Astrocyte (in vitro differentiated cells and primary cell): ENCODE measurements at regions not wholly inside any gene's neighbourhood (a gene's known extent, or its start where the extent isn't known, plus 50 kb on each side); places are given as distances from the start of the nearest gene placed in this dataset.
A peak's percentile ranks its signal among the peaks of the same experiment; 100 is the strongest.

Experiments
- DNase-seq: peaks from one replicate; pipeline ENCODE4 v3.0.0-alpha.2; 2010; ENCODE audit warnings: low read depth
- FAIRE-seq: peaks from 2 replicates; lab custom pipeline; 2011; peaks lifted over from hg19 to GRCh38; lab: Jason Lieb, UNC
- H2AFZ ChIP-seq: 2 replicates; pipeline ENCODE4 v1.6.0; 2012; ENCODE audit warnings: low read depth, low read length, inconsistent platforms
- H3K27ac ChIP-seq: 2 replicates; pipeline ENCODE4 v1.5.1; 2011; ENCODE audit warnings: low read depth, low read length, inconsistent platforms
- H3K27me3 ChIP-seq: 2 replicates; pipeline ENCODE4 v1.6.0; 2011; ENCODE audit warnings: low read length, inconsistent platforms; ENCODE audit not compliant: insufficient read depth
- H3K36me3 ChIP-seq: 2 replicates; pipeline ENCODE4 v1.5.1; 2011; ENCODE audit warnings: low read length, inconsistent platforms; ENCODE audit not compliant: insufficient read depth
- H3K4me1 ChIP-seq: 2 replicates; pipeline ENCODE4 v1.5.1; 2011; ENCODE audit warnings: low read length, inconsistent platforms; ENCODE audit not compliant: insufficient read depth
- H3K4me2 ChIP-seq: 2 replicates; pipeline ENCODE4 v1.6.0; 2012; ENCODE audit warnings: low read length, inconsistent platforms
- H3K4me3 ChIP-seq: 2 replicates; pipeline ENCODE4 v1.5.1; 2011; ENCODE audit warnings: low read depth, mild to moderate bottlenecking, low read length, inconsistent platforms; ENCODE audit not compliant: insufficient read depth
- H3K79me2 ChIP-seq: 2 replicates; pipeline ENCODE4 v1.6.0; 2012; ENCODE audit warnings: mild to moderate bottlenecking, low read length, inconsistent platforms; ENCODE audit not compliant: insufficient read depth
- H3K9ac ChIP-seq: 2 replicates; pipeline ENCODE4 v1.6.0; 2012; ENCODE audit warnings: mild to moderate bottlenecking, low read length, inconsistent platforms
- H3K9me3 ChIP-seq: 2 replicates; pipeline ENCODE4 v1.5.1; 2012; ENCODE audit warnings: low read depth, mild to moderate bottlenecking, low read length, inconsistent platforms; ENCODE audit not compliant: insufficient read depth
- H4K20me1 ChIP-seq: 2 replicates; pipeline ENCODE4 v1.6.0; 2012; ENCODE audit warnings: low read length, inconsistent platforms; ENCODE audit not compliant: insufficient read depth
- H3K27ac Mint-ChIP-seq: one replicate; pipeline ENCODE4 v1.8.0; 2021; ENCODE audit warnings: mild to moderate bottlenecking, mixed read lengths; ENCODE audit not compliant: unreplicated experiment
- H3K27me3 Mint-ChIP-seq: one replicate; pipeline ENCODE4 v1.8.0; 2021; ENCODE audit warnings: low read depth, mixed read lengths; ENCODE audit not compliant: unreplicated experiment
- H3K36me3 Mint-ChIP-seq: one replicate; pipeline ENCODE4 v1.8.0; 2021; ENCODE audit warnings: low read depth, mixed read lengths; ENCODE audit not compliant: unreplicated experiment
- H3K4me1 Mint-ChIP-seq: one replicate; pipeline ENCODE4 v1.8.0; 2021; ENCODE audit warnings: low read depth, mixed read lengths; ENCODE audit not compliant: unreplicated experiment
- H3K4me3 Mint-ChIP-seq: one replicate; pipeline ENCODE4 v1.8.0; 2021; ENCODE audit warnings: mild to moderate bottlenecking, moderate library complexity, mixed read lengths; ENCODE audit not compliant: unreplicated experiment
- H3K9me3 Mint-ChIP-seq: one replicate; pipeline ENCODE4 v1.8.0; 2021; ENCODE audit warnings: mild to moderate bottlenecking, mixed read lengths; ENCODE audit not compliant: unreplicated experiment
- EZH2 ChIP-seq: IDR thresholded peaks from 2 replicates; pipeline ENCODE4 v1.6.1; 2012; ENCODE audit warnings: mild to moderate bottlenecking, low read length, inconsistent platforms; ENCODE audit not compliant: insufficient read depth
- TF ChIP-seq, protein P1 (sequence below): IDR thresholded peaks from 2 replicates; pipeline ENCODE4 v1.5.1; 2011; ENCODE audit warnings: low read depth, mild to moderate bottlenecking, inconsistent platforms, low read length, moderate library complexity; ENCODE audit not compliant: insufficient read depth

DNA sequence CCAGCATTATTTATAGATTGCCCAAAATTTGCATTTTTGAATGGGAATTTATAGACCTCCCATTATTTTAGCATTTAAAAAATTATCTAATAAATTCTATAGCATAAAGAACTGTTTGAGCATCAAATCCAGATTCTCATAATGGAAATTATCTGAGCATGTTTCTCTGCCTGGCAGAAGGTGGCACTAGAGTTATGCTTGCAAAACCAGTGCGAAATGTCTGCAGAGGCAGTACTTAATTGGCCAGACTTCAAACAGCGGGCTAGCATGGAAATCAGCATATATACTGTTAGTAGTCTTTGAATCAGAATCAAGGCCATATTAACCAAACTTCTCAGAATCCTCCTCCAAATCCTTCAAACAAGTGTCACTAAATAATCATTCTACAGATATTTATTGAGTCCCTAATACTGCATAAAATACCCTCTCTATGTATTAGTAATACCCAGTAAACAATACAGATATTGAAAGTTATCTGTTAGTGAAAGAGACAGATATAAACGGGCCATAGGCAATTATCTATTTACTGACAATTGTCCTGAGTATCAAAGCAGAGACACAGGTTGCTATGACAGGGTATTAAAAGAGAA, 78.7 kb upstream of the DCLK2 start:
- Mint-ChIP-seq H3K4me1 (peaks cover 44% of the 10 kb centered on the region), H3K4me3 (no peak overlapping the region), H3K9me3 (no peaks in the 10 kb centered on the region), H3K27me3 (no peaks in the 10 kb centered on the region), H3K36me3 (no peaks in the 10 kb centered on the region), H3K27ac (no peak overlapping the region)
- DNase-seq = peak; percentile 73
- no peaks in the 10 kb centered on the region for H3K27me3 ChIP-seq
- no peak for TF ChIP-seq EZH2
- TF ChIP-seq, protein P1, sequence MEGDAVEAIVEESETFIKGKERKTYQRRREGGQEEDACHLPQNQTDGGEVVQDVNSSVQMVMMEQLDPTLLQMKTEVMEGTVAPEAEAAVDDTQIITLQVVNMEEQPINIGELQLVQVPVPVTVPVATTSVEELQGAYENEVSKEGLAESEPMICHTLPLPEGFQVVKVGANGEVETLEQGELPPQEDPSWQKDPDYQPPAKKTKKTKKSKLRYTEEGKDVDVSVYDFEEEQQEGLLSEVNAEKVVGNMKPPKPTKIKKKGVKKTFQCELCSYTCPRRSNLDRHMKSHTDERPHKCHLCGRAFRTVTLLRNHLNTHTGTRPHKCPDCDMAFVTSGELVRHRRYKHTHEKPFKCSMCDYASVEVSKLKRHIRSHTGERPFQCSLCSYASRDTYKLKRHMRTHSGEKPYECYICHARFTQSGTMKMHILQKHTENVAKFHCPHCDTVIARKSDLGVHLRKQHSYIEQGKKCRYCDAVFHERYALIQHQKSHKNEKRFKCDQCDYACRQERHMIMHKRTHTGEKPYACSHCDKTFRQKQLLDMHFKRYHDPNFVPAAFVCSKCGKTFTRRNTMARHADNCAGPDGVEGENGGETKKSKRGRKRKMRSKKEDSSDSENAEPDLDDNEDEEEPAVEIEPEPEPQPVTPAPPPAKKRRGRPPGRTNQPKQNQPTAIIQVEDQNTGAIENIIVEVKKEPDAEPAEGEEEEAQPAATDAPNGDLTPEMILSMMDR = peak; percentile 90
- peaks cover 28% of the 10 kb centered on the region for H3K4me1 ChIP-seq
- no peak overlapping the region for H2AFZ ChIP-seq
- no peaks in the 10 kb centered on the region for H3K36me3 ChIP-seq
- H3K4me3 ChIP-seq = no peak overlapping the region
- H3K79me2 ChIP-seq = no peaks in the 10 kb centered on the region
- H3K9ac ChIP-seq = no peak overlapping the region
- no peaks in the 10 kb centered on the region for H4K20me1 ChIP-seq
- H3K27ac ChIP-seq = no peak overlapping the region
- no peak overlapping the region for H3K4me2 ChIP-seq
- peak; percentile 20 for FAIRE-seq
- no peaks in the 10 kb centered on the region for H3K9me3 ChIP-seq

DNA sequence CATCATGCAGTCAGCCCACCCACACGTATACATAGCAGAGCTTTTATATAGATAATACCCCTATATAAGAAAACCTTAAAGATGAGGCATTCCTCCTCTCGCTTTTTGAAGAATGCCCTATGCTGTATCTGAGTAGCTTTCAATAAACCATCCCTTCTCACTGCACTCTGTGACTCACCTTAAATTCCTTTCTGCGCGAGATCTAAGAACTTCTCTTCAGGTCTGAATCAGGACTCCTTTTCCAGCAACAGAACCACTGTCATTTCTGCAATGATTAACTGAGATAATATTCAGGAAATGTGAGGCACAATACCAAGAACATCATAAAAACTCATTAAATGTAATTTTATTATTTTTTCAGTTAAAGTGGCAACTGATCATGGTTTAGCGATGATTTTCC, 76.4 kb upstream of the DCLK2 start:
- Mint-ChIP-seq H3K27ac (peak overlapping the region; percentile 1), H3K4me3 (no peak overlapping the region), H3K9me3 (no peaks in the 10 kb centered on the region), H3K36me3 (no peaks in the 10 kb centered on the region), H3K4me1 (peaks cover 59% of the 10 kb centered on the region), H3K27me3 (no peaks in the 10 kb centered on the region)
- Histone ChIP-seq H2AFZ (no peak overlapping the region), H3K9ac (no peak overlapping the region), H3K4me1 (peaks cover 45% of the 10 kb centered on the region), H3K9me3 (no peaks in the 10 kb centered on the region), H3K27me3 (no peaks in the 10 kb centered on the region), H3K36me3 (no peaks in the 10 kb centered on the region), H4K20me1 (no peaks in the 10 kb centered on the region), H3K4me2 (no peak overlapping the region), H3K4me3 (no peak overlapping the region), H3K79me2 (no peaks in the 10 kb centered on the region), H3K27ac (peak overlapping the region; percentile 44)
- TF ChIP-seq, protein P1 = no peak
- TF ChIP-seq EZH2 = no peak
- FAIRE-seq = peak; percentile 94
- peak; percentile 77 for DNase-seq

DNA sequence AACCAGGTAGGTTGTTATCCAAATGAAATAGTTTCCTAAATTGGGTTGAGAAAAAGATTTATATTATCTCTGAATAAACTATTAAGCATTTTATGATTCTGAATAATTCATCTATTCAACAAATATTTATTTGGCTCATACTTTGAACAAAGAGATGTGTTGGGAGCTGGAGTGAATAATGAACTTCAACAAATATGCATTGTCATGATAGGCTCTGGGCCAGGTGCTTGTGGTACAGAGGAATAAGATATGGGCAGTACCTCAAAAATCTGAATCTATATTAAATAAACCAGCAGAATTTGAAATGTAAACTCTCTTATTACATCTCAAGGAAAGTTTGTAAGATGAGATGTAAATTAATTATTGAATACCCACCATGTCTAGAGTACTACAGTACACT, 75.7 kb upstream of the DCLK2 start:
- Histone ChIP-seq H3K27ac (peak overlapping the region; percentile 44), H3K79me2 (no peaks in the 10 kb centered on the region), H4K20me1 (no peaks in the 10 kb centered on the region), H3K4me3 (no peak overlapping the region), H3K4me1 (peaks cover 46% of the 10 kb centered on the region), H3K9ac (no peak overlapping the region), H2AFZ (no peak overlapping the region), H3K9me3 (no peaks in the 10 kb centered on the region), H3K36me3 (no peaks in the 10 kb centered on the region), H3K4me2 (no peak overlapping the region), H3K27me3 (no peaks in the 10 kb centered on the region)
- Mint-ChIP-seq H3K27me3 (no peaks in the 10 kb centered on the region), H3K36me3 (no peaks in the 10 kb centered on the region), H3K4me3 (no peak overlapping the region), H3K4me1 (peaks cover 59% of the 10 kb centered on the region), H3K9me3 (no peaks in the 10 kb centered on the region), H3K27ac (peak overlapping the region; percentile 53)
- DNase-seq = peak; percentile 48
- peak; percentile 47 for FAIRE-seq
- TF ChIP-seq, protein P1 = no peak
- no peak for TF ChIP-seq EZH2
